ENCODE measurements at regions not wholly inside any gene's neighbourhood (a gene's known extent, or its start where the extent isn't known, plus 50 kb on each side); places are given as distances from the start of the nearest gene placed in this dataset.
A peak's percentile ranks its signal among the peaks of the same experiment; 100 is the strongest.

DNA sequence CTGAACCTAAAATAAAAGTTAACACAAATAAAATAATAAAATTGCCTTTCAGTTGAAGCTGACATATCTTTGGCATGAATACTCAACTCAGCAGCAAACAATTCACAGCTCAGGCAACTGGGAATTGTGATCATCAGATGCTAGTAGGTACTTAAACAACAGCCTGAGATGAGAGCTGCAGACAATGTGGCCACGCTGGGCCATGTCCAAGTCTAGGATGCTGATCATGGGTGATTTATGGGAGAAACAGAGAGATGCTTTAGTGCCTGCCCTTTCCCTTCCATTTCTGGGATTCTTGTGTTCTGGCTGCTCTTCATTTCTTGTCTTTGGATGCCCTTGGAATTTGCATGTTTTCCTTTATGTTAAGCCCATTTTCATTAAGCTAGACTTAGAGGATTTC lies 212.4 kb upstream of the CWC22 start:
- H3K4me3 ChIP-seq (ENCODE audit: low read depth, low read length): no peak overlapping the region
- peak; percentile 10 for DNase-seq (ENCODE audit: low read depth, low spot score)
- TF ChIP-seq, protein P1, sequence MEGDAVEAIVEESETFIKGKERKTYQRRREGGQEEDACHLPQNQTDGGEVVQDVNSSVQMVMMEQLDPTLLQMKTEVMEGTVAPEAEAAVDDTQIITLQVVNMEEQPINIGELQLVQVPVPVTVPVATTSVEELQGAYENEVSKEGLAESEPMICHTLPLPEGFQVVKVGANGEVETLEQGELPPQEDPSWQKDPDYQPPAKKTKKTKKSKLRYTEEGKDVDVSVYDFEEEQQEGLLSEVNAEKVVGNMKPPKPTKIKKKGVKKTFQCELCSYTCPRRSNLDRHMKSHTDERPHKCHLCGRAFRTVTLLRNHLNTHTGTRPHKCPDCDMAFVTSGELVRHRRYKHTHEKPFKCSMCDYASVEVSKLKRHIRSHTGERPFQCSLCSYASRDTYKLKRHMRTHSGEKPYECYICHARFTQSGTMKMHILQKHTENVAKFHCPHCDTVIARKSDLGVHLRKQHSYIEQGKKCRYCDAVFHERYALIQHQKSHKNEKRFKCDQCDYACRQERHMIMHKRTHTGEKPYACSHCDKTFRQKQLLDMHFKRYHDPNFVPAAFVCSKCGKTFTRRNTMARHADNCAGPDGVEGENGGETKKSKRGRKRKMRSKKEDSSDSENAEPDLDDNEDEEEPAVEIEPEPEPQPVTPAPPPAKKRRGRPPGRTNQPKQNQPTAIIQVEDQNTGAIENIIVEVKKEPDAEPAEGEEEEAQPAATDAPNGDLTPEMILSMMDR (IDR thresholded peaks at IDR 0.05; ENCODE audit: low read depth, low read length): no peak
- in situ Hi-C loops (cut with HindIII; ENCODE audit: low sequenced_read_pairs): no loop called here

DNA sequence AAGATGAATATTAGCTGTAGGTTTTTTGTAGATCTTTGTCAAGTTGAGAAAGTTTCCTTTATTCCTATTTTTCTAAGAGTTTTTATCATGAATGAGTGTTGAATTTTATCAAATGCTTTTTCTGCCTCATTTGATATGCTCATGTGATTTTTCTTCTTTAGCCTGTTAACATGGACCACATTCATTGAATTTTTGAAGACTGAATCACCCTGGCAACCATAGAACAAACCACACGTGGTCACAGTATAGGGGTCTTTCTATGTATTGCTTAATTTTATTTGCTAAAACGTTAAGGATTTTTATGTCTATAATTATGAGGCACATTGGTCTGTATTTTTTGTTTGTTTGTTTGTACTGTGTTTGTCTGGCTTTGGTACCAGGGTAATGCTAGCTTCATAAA lies 201.7 kb upstream of the CWC22 start:
- peak; percentile 60 for DNase-seq (ENCODE audit: low read depth, low spot score)
- in situ Hi-C loops (cut with HindIII; ENCODE audit: low sequenced_read_pairs): no loop called here
- TF ChIP-seq, protein P1 (IDR thresholded peaks at IDR 0.05; ENCODE audit: low read depth, low read length): no peak
- H3K4me3 ChIP-seq (ENCODE audit: low read depth, low read length): no peak overlapping the region

DNA sequence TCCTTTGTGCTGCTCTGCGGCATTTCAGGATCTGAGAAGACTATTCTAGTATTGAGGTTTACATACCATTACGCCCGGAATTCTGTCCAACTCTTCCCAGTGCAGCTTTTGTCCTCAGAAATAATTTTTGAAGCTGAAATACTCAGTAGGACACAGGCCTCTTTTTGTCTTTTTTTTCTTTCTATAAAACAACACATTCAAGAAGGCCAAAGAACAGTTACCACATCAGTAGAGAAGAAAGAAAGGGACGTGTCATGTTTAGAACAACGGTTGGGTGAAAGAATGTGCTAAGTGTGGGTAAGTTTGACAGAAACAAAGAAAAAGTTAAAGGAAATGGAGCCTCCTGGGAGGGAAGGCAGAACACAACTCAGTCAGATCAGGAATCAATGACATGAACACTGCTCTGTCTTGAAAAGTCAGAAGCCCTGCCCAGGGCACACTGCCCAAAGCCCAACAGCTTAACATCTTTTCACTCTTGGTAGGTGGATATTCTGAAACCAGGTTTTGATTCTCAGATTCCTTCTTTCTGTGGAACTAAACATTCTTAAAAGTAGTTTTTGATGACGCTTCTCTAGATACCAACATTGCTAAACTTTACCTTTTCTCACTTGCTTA lies 198.6 kb upstream of the CWC22 start:
- TF ChIP-seq, protein P1 (IDR thresholded peaks at IDR 0.05; ENCODE audit: low read depth, low read length): no peak
- no peak overlapping the region for H3K4me3 ChIP-seq (ENCODE audit: low read depth, low read length)
- peak; percentile 16 for DNase-seq (ENCODE audit: low read depth, low spot score)
- in situ Hi-C loops (cut with HindIII; ENCODE audit: low sequenced_read_pairs): no loop called here

DNA sequence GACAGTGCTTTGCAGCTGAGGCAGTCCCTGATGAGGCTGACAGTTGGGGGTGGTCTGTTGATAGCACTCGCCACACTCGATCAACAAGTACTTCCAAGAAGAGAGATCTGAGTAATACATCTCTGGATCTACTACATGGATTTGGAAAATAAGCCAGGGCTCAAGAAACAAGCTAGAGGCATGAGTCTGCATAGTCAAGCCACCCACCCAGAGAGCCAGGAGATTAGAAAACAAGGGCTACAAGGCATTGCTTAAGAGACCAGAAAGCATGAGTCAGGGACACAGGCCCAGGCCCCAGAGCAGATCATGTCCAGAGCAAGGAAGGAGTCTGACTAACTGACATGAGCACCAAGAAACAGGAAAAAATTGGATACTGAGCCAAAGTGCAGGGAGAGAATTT lies 196.9 kb upstream of the CWC22 start:
- peak; percentile 17 for DNase-seq (ENCODE audit: low read depth, low spot score)

DNA sequence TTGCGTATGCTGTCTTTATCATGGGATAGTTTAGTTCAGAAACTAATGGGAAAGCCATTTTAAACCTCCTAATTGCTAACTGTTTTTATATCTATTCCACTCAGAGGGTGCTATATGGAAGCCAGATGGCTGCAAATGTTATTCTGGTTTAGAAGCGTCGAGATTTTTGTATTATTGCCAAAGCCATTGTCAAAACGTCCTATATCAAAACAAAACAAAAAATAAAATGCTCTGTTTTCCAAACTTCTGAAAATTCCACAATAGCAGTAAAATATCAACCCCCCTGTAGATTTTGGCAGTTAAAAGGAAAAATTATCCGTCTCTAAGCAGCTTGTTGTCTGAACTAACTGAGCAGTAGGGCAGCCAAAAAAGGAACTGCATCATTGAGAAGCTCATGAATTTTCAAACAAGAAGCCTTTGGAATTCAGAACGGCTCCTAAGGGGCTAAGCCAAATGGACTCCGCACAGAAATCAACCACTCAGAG lies 195.4 kb upstream of the CWC22 start:
- H3K4me3 ChIP-seq (ENCODE audit: low read depth, low read length): no peak overlapping the region
- in situ Hi-C loops (cut with HindIII; ENCODE audit: low sequenced_read_pairs): no loop called here
- DNase-seq (ENCODE audit: low read depth, low spot score): peak; percentile 20
- TF ChIP-seq, protein P1 (IDR thresholded peaks at IDR 0.05; ENCODE audit: low read depth, low read length): no peak

More for the DNA sequence above, 196.9 kb upstream of the CWC22 start:
- H3K4me3 ChIP-seq (ENCODE audit: low read depth, low read length): no peak overlapping the region
- in situ Hi-C loops (cut with HindIII; ENCODE audit: low sequenced_read_pairs): no loop called here
- TF ChIP-seq, protein P1 (IDR thresholded peaks at IDR 0.05; ENCODE audit: low read depth, low read length): no peak

DNA sequence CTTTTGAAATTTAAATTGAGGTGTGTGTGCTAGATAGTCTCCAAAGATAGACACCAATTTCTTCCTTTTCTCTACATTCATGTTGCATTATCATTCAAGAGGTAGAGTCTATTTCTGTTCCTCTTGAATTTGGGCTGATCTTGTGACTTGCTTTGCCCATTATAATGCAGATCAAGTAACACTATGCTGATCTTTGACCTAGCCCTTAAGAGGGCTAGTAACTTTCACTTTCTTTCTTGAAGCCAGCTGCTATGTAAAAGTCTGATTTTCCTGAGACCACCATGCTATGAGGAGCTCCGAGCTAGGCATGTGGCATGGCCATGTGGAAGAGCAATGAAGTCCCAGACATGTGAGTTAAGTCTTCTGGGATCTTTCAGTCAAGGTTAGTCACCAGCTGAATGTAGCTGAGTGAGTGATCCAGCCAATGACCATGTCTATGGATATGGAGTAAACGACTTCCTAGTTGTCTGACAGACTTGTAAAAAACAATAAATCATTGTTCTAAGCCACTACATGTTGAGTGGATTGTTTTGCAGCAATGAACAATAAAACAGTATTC lies 189.4 kb upstream of the CWC22 start:
- H3K4me3 ChIP-seq (ENCODE audit: low read depth, low read length): no peak overlapping the region
- in situ Hi-C loops (cut with HindIII; ENCODE audit: low sequenced_read_pairs): no loop called here
- TF ChIP-seq, protein P1 (IDR thresholded peaks at IDR 0.05; ENCODE audit: low read depth, low read length): no peak
- DNase-seq (ENCODE audit: low read depth, low spot score): no peak

All from astrocyte of the spinal cord (primary cell).